Heart right ventricle (tissue), 16 donors: ENCODE measurements at regions not wholly inside any gene's neighbourhood (a gene's known extent, or its start where the extent isn't known, plus 50 kb on each side); places are given as distances from the start of the nearest gene placed in this dataset.

Experiments
- ATAC-seq, 8 donors: fragments of 200-7000 bp; cut with Tn5 transposase; one replicate each; pipeline ENCODE4 v1.9.1; 2020; ENCODE audit warnings: mild to moderate bottlenecking in 8 of 8, moderate library complexity in 8 of 8, moderate number of reproducible peaks in 1 of 8
- DNase-seq, 2 donors: peaks; one replicate each; pipeline ENCODE4 v3.0.0-alpha.2; 2020
- H3K27ac ChIP-seq, 10 donors: fragments of 200-600 bp; sonication (generic) in 2 of 10; one replicate each; pipeline versions ENCODE4 v1.5.0 to v1.8.0; 2020 to 2022; ENCODE audit warnings: mild to moderate bottlenecking in 3 of 10
- H3K27me3 ChIP-seq, 7 donors: fragments of 200-600 bp; one replicate each; pipeline ENCODE4 v1.8.0; 2021 to 2022; ENCODE audit warnings: mild to moderate bottlenecking in 2 of 7
- H3K36me3 ChIP-seq, 9 donors: fragments of 200-600 bp; sonication (generic) in 1 of 9; one replicate each; pipeline versions ENCODE4 v1.5.0 to v1.8.0; 2020 to 2022; ENCODE audit warnings: mild to moderate bottlenecking in 2 of 9
- H3K4me1 ChIP-seq, 9 donors: fragments of 200-600 bp; sonication (generic) in 1 of 9; one replicate each; pipeline versions ENCODE4 v1.5.0 to v1.8.0; 2020 to 2022; ENCODE audit warnings: mild to moderate bottlenecking in 4 of 9
- H3K4me3 ChIP-seq, 10 donors: fragments of 200-600 bp; sonication (generic) in 2 of 10; one replicate each; pipeline versions ENCODE4 v1.5.0 to v1.8.0; 2020 to 2022; ENCODE audit warnings: mild to moderate bottlenecking in 7 of 10, moderate library complexity in 2 of 10
- H3K9me3 ChIP-seq, 11 donors: fragments of 200-600 bp in 10 of 11; sonication (generic) in 2 of 11; one replicate each; pipeline versions ENCODE4 v1.5.0 to v1.8.0; 2013 to 2022; ENCODE audit warnings: mild to moderate bottlenecking in 2 of 11, control low read depth in 1 of 11, moderate library complexity in 1 of 11
- CTCF ChIP-seq, 9 donors: fragments of 200-600 bp; sonication (generic) in 2 of 9; IDR thresholded peaks; one replicate each; pipeline versions ENCODE4 v1.5.0 to v1.8.0; 2021 to 2022; ENCODE audit warnings: antibody characterized with exemption in 9 of 9, mild to moderate bottlenecking in 5 of 9, moderate library complexity in 1 of 9
- WGBS, 2 donors: extraction: QIAGEN DNeasy Blood & Tissue Kit; methylation state at CpG; one replicate each; pipeline ENCODE4 v1.1.7; 2013; ENCODE audit warnings: inconsistent platforms in 1 of 2; 5-methylcytosine and 5-hydroxymethylcytosine counted together
- intact Hi-C, 10 donors: fragments of 100-400 bp; cut with DNase I; formaldehyde crosslinking; loops; one replicate each; pipeline versions ENCODE4 v1.11.1 to v1.14.2; 2022
- donor health status: Arrhythmogenic right ventricular cardiomyopathy.
- donor health status: ischemic (EF 13 %, LVEDD 7.1; RV severe dilation, severe dysfunction).
- donor health status: healthy with polysubstance abuse.
- donor health status: DM: no; HTN: yes; CAD: no.
- donor health status: DM: no; HTN: no; CAD: no.
- donor health status: ischemic (EF 25% LVEDD 6.9; RV normal size, moderate dysfunction).
- donor health status: ischemic (EF 25% LVEDD 5.7; RV mildly dilated, moderate dysfunction).
- donor health status: healthy.
- donor health status: DM: yes; HTN: yes; CAD: no.
- donor health status: Ischemic cardiomyopathy.
- donor health status: ischemic (EF 35%, LVEDD 5.7; RV mildly dilated, moderate dysfunction).
- donor health status: nonischemic (EF 11% LVEDD 7.7; RV severe dilation, severe dysfunction).
- donor health status: DM: yes; HTN: yes; CAD: no.
- donor health status: PGD.
- donor health status: ischemic (EF 29% LVEDD 5.4; RV normal size, mild dysfunction).
- donor health status: nonischemic (EF 23%, LVEDD 6.1; RV moderate dilation, normal function).

DNA sequence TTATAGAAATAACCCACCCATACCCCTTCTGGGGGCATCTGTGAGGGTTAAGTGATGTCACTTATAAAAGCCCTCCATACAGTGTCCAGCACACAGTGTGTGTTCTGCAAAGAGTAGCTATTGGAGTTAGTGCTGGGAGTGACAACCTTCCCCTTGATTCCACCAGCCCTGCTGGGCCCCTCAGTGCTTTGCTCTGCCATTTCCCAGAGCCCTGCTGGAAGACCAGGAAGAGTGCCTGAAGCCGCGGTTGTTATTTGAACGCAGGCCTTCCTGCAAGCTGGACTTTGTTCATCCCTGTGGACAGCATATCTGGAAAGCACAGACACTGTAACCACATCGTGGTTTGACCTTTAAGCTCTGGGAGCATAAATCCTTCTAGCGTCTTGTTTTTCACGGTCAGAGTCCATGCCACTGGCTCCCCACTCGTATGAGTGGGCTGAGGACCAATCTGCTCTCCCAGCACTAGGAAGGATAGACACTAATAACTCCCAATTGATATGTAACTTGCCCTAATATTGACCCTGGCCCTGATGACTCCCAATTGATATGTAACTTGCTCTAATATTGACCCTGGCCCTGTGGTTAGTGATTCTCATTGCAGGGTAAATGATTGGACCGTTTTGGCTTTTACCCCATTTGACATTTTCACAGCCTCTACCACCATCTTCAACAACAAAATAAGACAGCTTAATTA is 297.1 kb upstream of the MAF start:
- intact Hi-C loops = no loop called here
- no peak overlapping the region for H3K27ac ChIP-seq
- peaks cover 0 to 4% (median 0%) of the 10 kb centered on the region in 7 donors for H3K27me3 ChIP-seq
- no peak for TF ChIP-seq CTCF (IDR thresholded peaks at IDR 0.05)
- DNase-seq (peak in 1 of 2 donors; percentile 6), ATAC-seq (peak in 5 of 8 donors; percentile 21 to 61 (median 58))
- 58 to 61% methylated on average over 8 of the region's 8 CpGs for WGBS, 2 donors
- H3K36me3 ChIP-seq = no peaks in the 10 kb centered on the region
- H3K9me3 ChIP-seq = no peaks in the 10 kb centered on the region
- peaks cover 0 to 5% (median 0%) of the 10 kb centered on the region in 9 donors for H3K4me1 ChIP-seq
- no peak overlapping the region for H3K4me3 ChIP-seq

DNA sequence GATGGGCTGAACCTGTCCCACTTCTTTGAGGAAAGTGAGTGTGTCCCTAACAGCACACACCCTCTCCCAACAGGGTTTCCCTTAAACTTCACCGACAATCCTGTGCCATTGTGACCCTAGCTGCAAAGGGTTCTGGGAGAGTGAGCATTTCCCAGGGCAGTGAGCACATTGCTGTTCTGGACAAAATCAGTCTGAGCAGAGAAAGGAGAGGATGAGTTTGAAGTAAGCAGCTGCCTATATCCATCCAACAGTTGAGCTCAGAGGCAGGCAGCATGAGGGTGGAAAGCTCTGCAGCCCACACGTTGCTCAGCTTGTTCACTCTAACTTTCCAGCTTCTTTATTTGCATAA is 296.5 kb upstream of the MAF start:
- Histone ChIP-seq H3K27me3 (peaks cover 0 to 4% (median 0%) of the 10 kb centered on the region in 7 donors), H3K9me3 (no peaks in the 10 kb centered on the region), H3K27ac (no peak overlapping the region), H3K4me1 (peaks cover 0 to 5% (median 0%) of the 10 kb centered on the region in 9 donors), H3K36me3 (no peaks in the 10 kb centered on the region), H3K4me3 (no peak overlapping the region)
- 59 to 68% methylated on average over 2 of the region's 2 CpGs for WGBS, 2 donors
- TF ChIP-seq CTCF (IDR thresholded peaks at IDR 0.05) = no peak
- DNase-seq (no peak), ATAC-seq (peak in 1 of 8 donors; percentile 11)
- intact Hi-C loops = no loop called here

DNA sequence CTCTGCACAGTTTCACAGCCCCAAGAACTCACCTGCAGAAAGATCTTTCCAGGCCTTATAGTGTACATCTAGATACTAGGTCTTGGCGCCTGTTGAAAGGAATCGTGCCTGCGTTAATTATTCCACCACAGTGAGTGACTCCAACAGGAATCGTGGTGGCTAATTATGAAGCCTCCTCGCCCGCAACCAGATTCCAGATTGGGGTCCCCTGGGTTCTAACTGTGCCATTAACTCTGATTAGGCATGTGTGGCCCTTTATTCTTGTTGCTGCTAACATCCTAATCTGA is 295.3 kb upstream of the MAF start:
- Histone ChIP-seq H3K27ac (no peak overlapping the region), H3K36me3 (no peaks in the 10 kb centered on the region), H3K9me3 (no peaks in the 10 kb centered on the region), H3K4me3 (no peak overlapping the region), H3K27me3 (peaks cover 0 to 4% (median 0%) of the 10 kb centered on the region in 7 donors), H3K4me1 (peaks cover 0 to 5% (median 0%) of the 10 kb centered on the region in 9 donors)
- no peak for DNase-seq
- ATAC-seq = no peak
- WGBS, 2 donors = 88 to 92% methylated on average over 6 of the region's 6 CpGs
- intact Hi-C loops = no loop called here
- no peak for TF ChIP-seq CTCF (IDR thresholded peaks at IDR 0.05)

DNA sequence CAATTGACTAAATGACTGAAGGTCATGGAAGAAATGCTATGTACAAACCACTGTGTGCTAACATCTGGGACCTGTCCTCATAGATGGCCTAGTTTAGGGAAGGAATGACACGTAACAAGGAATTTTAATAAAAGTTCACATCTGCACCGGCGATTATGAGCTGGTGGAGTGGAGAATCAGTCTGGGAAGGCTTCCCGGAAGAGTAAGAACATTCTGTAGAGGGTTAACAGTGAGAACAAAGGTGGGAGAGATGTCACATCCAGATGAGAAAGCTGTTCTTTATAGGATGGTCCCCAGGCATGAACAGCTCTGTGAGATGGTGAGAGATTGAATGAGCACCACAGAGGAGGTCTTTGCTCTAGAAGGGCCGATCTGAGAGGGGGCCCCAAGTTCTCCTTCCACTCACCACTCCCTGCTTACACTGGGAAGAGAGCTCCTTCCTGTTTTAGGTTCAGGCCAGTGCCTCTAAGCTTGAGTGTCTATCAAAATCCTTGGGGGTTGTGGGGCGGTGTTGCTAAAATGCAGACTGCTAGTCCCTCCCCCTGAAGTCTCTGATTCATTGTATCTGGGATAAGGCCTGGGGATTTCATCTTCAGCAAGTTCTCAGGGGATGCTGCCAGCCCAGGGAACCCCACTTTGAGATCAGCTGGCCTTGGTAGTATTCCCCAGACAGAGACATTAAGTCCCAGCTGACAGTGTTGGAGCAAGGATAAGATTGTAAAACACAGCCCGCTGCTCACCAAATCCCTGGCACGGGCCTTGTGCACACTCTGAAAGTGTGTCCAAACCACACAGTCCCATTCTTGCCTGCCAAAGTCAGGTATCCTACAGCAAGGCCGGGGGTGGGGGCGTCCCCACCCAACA is 294.7 kb upstream of the MAF start:
- DNase-seq (no peak), ATAC-seq (no peak)
- intact Hi-C loops = no loop called here
- WGBS, 2 donors = 92 to 94% methylated on average over 10 of the region's 10 CpGs
- TF ChIP-seq CTCF (IDR thresholded peaks at IDR 0.05) = no peak
- no peaks in the 10 kb centered on the region for H3K36me3 ChIP-seq
- peaks cover 0 to 5% (median 0%) of the 10 kb centered on the region in 9 donors for H3K4me1 ChIP-seq
- no peak overlapping the region for H3K27ac ChIP-seq
- H3K9me3 ChIP-seq = no peaks in the 10 kb centered on the region
- H3K27me3 ChIP-seq = peaks cover 0 to 4% (median 0%) of the 10 kb centered on the region in 7 donors
- no peak overlapping the region for H3K4me3 ChIP-seq
